ENCODE measurements at regions not wholly inside any gene's neighbourhood (a gene's known extent, or its start where the extent isn't known, plus 50 kb on each side); places are given as distances from the start of the nearest gene placed in this dataset.

DNA sequence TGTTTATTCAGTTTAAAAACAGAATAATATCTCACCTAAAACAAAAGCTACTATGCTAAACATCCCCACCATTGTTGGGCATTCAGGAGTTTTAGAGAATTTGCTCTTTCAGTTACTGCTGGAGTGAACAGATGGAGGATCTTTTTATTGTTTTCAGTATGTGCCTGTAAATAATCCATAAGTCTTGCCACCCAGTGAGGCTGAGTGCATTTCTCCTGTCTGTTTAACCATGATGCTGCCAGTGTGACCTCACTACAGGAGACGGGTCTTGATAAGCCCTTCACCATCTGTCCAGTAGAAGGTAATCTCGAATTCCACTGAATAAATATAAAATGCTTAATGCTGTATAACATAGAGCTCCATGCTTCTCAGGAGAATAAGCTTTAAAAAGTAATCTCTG is 430.9 kb downstream of the POM121L12 start:
- no peak overlapping the region for H3K4me2 ChIP-seq
- TF ChIP-seq TP53 (CRISPR knock-in tag; IDR thresholded peaks at IDR 0.05) (no peak), ESRRA (IDR thresholded peaks at IDR 0.05; ENCODE audit: borderline replicate concordance, low read length) (no peak)
- no peak overlapping the region for H3K27ac ChIP-seq
- H3K9me3 ChIP-seq, result no peaks in the 10 kb centered on the region
- H3K4me3 ChIP-seq, result no peak overlapping the region
- 0% methylated on average over 2 of the region's 2 CpGs for WGBS (ENCODE audit: missing lambda C conversion rate)
- POLR2A ChIA-PET, result no interaction called here
- FAIRE-seq, result no peak
- no peaks in the 10 kb centered on the region for H3K4me1 ChIP-seq
- no peak for ATAC-seq
- CTCF ChIA-PET, result no interaction called here
- no peak for DNase-seq (ENCODE audit: low read depth in 1 of 2, low spot score in 1 of 2)

DNA sequence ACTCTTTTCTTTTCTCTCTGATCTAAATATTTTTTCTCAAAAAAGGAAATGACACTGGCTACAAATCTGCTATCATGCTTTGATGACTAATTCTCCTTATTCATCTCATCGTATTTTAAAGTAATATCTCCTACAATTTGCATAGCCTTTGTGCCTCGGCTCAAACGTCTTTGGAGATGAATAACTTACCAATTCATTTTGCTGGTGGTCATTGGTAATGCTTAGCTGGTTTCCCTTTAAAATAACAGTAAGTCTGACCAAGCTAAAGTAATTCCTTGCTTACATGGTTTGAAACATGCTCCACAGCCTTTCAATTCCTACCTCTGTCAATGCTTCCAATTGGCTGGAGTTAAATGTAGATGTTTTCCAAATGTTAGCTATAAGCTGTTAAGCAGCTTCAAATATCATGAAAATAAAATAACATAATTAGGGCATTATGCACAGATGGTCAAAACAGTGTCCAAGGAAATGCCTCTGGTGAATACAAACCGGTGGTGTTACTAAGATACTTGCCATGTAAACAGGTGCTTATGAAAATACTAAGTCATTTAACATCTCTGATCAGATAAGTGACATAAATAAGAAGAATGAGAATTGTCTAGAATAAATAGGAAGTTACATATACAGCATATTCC is 435.0 kb downstream of the POM121L12 start:
- Histone ChIP-seq H3K4me1 (no peaks in the 10 kb centered on the region), H3K9me3 (no peaks in the 10 kb centered on the region), H3K27ac (no peak overlapping the region), H3K4me3 (no peak overlapping the region), H3K4me2 (no peak overlapping the region)
- ATAC-seq (no peak), FAIRE-seq (no peak), DNase-seq (ENCODE audit: low read depth in 1 of 2, low spot score in 1 of 2) (no peak)
- TF ChIP-seq HOXB13 (CRISPR knock-in tag; IDR thresholded peaks at IDR 0.05; ENCODE audit: low read depth) (no peak), HEYL (CRISPR knock-in tag; IDR thresholded peaks at IDR 0.05) (no peak), ZC3H11A (IDR thresholded peaks at IDR 0.05) (no peak)
- POLR2A ChIA-PET, result no interaction called here
- WGBS (ENCODE audit: missing lambda C conversion rate), result 4% methylated on average over 4 of the region's 4 CpGs
- CTCF ChIA-PET, result no interaction called here

DNA sequence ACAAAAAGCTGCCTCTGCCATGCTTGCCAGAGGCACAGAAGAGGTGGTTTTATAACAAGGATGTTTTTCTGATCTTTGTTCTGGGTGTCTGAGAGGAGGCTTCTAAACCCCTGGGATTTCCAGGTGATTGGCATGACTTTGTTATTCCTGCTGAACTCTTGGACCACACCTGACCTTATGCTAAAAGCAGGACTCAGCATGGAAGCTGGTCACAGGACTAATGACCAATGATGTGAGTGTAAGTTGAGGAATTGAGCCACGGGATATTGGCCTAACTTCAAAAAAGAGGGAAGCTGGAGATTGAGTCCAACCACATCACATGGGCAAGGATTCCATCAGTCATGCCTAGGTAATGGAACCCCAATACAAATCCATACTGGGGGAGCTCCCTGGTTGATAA is 437.9 kb downstream of the POM121L12 start:
- 0% methylated on average over 1 of the region's 1 CpG for whole genome bisulfite sequencing (ENCODE audit: missing lambda C conversion rate)
- no peak for ATAC-seq
- no peaks in the 10 kb centered on the region for H3K4me1 ChIP-seq
- H3K4me3 ChIP-seq, result no peak overlapping the region
- H3K4me2 ChIP-seq, result no peak overlapping the region
- H3K9me3 ChIP-seq, result no peaks in the 10 kb centered on the region
- TF ChIP-seq ZFP36 (IDR thresholded peaks at IDR 0.05; ENCODE audit: borderline replicate concordance, partially characterized antibody), result no peak
- no peak for TF ChIP-seq RCOR1 (IDR thresholded peaks at IDR 0.05; ENCODE audit: low read depth, low read length)
- no peak for TF ChIP-seq NPAS2 (CRISPR knock-in tag; IDR thresholded peaks at IDR 0.05; ENCODE audit: borderline replicate concordance)
- TF ChIP-seq SMC3 (IDR thresholded peaks at IDR 0.05), result no peak
- TF ChIP-seq ESRRA (IDR thresholded peaks at IDR 0.05; ENCODE audit: borderline replicate concordance, low read length), result no peak
- no peak for TF ChIP-seq RNF2 (IDR thresholded peaks at IDR 0.05; ENCODE audit: borderline replicate concordance, low read depth)
- ChIA-PET CTCF (no interaction called here), POLR2A (no interaction called here)
- FAIRE-seq, result no peak
- no peak for DNase-seq (ENCODE audit: low read depth in 1 of 2, low spot score in 1 of 2)
- H3K27ac ChIP-seq, result no peak overlapping the region

DNA sequence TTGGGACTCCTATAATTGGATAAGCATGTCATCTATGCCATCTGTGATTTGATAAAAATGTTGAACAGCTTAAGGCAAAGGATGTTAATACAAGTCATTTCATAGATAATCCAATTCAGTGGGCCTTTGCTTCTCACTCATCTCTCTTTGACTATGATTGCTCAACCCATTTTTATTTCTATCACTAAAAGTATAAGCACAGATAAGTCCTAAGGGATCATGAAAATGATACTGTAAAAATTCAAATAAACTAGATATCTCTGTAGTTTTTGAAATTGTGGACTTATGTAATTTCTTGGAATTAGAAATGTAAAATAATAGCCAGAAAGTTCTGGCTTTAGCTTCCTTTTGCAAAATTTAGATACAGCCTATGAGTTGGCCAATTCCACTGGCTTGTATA is 440.3 kb downstream of the POM121L12 start:
- no peak for ATAC-seq
- no peak overlapping the region for H3K4me3 ChIP-seq
- no peaks in the 10 kb centered on the region for H3K4me1 ChIP-seq
- DNase-seq (ENCODE audit: low read depth in 1 of 2, low spot score in 1 of 2), result no peak
- FAIRE-seq, result no peak
- CTCF ChIA-PET, result no interaction called here
- H3K27ac ChIP-seq, result no peak overlapping the region
- TF ChIP-seq JUNB (IDR thresholded peaks at IDR 0.05) (no peak), NFE2L2 (conservative IDR thresholded peaks at IDR 0.05; ENCODE audit: low read length) (no peak), NPAS2 (CRISPR knock-in tag; IDR thresholded peaks at IDR 0.05; ENCODE audit: borderline replicate concordance) (no peak), RCOR1 (IDR thresholded peaks at IDR 0.05; ENCODE audit: low read depth, low read length) (no peak), HOXA7 (CRISPR knock-in tag; IDR thresholded peaks at IDR 0.05) (no peak), ZFP36 (IDR thresholded peaks at IDR 0.05; ENCODE audit: borderline replicate concordance, partially characterized antibody) (no peak), HOXB13 (CRISPR knock-in tag; IDR thresholded peaks at IDR 0.05; ENCODE audit: low read depth) (no peak), BHLHE40 (IDR thresholded peaks at IDR 0.05; ENCODE audit: low read depth, low read length) (no peak), RARB (CRISPR knock-in tag; IDR thresholded peaks at IDR 0.05) (no peak), EP300 (IDR thresholded peaks at IDR 0.05) (no peak), FOXS1 (CRISPR knock-in tag; IDR thresholded peaks at IDR 0.05) (no peak), KDM5A (IDR thresholded peaks at IDR 0.05) (no peak)
- TF ChIP-seq, protein P1, sequence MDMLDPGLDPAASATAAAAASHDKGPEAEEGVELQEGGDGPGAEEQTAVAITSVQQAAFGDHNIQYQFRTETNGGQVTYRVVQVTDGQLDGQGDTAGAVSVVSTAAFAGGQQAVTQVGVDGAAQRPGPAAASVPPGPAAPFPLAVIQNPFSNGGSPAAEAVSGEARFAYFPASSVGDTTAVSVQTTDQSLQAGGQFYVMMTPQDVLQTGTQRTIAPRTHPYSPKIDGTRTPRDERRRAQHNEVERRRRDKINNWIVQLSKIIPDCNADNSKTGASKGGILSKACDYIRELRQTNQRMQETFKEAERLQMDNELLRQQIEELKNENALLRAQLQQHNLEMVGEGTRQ (IDR thresholded peaks at IDR 0.05), result no peak
- TF ChIP-seq, protein P2, sequence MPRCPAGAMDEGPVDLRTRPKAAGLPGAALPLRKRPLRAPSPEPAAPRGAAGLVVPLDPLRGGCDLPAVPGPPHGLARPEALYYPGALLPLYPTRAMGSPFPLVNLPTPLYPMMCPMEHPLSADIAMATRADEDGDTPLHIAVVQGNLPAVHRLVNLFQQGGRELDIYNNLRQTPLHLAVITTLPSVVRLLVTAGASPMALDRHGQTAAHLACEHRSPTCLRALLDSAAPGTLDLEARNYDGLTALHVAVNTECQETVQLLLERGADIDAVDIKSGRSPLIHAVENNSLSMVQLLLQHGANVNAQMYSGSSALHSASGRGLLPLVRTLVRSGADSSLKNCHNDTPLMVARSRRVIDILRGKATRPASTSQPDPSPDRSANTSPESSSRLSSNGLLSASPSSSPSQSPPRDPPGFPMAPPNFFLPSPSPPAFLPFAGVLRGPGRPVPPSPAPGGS (IDR thresholded peaks at IDR 0.05), result no peak
- TF ChIP-seq, protein P3, sequence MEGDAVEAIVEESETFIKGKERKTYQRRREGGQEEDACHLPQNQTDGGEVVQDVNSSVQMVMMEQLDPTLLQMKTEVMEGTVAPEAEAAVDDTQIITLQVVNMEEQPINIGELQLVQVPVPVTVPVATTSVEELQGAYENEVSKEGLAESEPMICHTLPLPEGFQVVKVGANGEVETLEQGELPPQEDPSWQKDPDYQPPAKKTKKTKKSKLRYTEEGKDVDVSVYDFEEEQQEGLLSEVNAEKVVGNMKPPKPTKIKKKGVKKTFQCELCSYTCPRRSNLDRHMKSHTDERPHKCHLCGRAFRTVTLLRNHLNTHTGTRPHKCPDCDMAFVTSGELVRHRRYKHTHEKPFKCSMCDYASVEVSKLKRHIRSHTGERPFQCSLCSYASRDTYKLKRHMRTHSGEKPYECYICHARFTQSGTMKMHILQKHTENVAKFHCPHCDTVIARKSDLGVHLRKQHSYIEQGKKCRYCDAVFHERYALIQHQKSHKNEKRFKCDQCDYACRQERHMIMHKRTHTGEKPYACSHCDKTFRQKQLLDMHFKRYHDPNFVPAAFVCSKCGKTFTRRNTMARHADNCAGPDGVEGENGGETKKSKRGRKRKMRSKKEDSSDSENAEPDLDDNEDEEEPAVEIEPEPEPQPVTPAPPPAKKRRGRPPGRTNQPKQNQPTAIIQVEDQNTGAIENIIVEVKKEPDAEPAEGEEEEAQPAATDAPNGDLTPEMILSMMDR (IDR thresholded peaks at IDR 0.05), result no peak
- TF ChIP-seq, protein P4, sequence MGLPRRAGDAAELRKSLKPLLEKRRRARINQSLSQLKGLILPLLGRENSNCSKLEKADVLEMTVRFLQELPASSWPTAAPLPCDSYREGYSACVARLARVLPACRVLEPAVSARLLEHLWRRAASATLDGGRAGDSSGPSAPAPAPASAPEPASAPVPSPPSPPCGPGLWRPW (IDR thresholded peaks at IDR 0.05), result no peak
- no peak overlapping the region for H3K4me2 ChIP-seq
- POLR2A ChIA-PET, result no interaction called here
- no peaks in the 10 kb centered on the region for H3K9me3 ChIP-seq
